C4-2B (cell line): ENCODE measurements at regions not wholly inside any gene's neighbourhood (a gene's known extent, or its start where the extent isn't known, plus 50 kb on each side); places are given as distances from the start of the nearest gene placed in this dataset.

Source experiments
- CTCF ChIP-seq: fragments of 450-650 bp; conservative IDR thresholded peaks from 2 replicates; pipeline ENCODE4 v1.5.1; 2017; ENCODE audit warnings: mild to moderate bottlenecking
- ZFX ChIP-seq: fragments of 450-650 bp; IDR thresholded peaks from 2 replicates; pipeline ENCODE4 v1.6.1; 2017

GRCh38 chr5:19270153-19270552, 717.8 kb downstream of the CDH18 start:
- TF ChIP-seq CTCF = no peak
- TF ChIP-seq ZFX = no peak
